GM12874 (cell line): ENCODE measurements at regions not wholly inside any gene's neighbourhood (a gene's known extent, or its start where the extent isn't known, plus 50 kb on each side); places are given as distances from the start of the nearest gene placed in this dataset.

Experiments used
- TF ChIP-seq, protein P1 (sequence below): IDR thresholded peaks from 2 replicates; pipeline ENCODE4 v1.5.1; 2011; ENCODE audit warnings: low read depth, mild to moderate bottlenecking, control low read depth, low read length, moderate library complexity; ENCODE audit not compliant: insufficient read depth

- TF ChIP-seq, protein P1, sequence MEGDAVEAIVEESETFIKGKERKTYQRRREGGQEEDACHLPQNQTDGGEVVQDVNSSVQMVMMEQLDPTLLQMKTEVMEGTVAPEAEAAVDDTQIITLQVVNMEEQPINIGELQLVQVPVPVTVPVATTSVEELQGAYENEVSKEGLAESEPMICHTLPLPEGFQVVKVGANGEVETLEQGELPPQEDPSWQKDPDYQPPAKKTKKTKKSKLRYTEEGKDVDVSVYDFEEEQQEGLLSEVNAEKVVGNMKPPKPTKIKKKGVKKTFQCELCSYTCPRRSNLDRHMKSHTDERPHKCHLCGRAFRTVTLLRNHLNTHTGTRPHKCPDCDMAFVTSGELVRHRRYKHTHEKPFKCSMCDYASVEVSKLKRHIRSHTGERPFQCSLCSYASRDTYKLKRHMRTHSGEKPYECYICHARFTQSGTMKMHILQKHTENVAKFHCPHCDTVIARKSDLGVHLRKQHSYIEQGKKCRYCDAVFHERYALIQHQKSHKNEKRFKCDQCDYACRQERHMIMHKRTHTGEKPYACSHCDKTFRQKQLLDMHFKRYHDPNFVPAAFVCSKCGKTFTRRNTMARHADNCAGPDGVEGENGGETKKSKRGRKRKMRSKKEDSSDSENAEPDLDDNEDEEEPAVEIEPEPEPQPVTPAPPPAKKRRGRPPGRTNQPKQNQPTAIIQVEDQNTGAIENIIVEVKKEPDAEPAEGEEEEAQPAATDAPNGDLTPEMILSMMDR, result no peak
Measured at GRCh38 chr2:64196963-64197362, 52.7 kb upstream of the PELI1 start.

GRCh38 chr2:64201151-64201550, 56.9 kb upstream of the PELI1 start:
- TF ChIP-seq, protein P1, result no peak

DNA sequence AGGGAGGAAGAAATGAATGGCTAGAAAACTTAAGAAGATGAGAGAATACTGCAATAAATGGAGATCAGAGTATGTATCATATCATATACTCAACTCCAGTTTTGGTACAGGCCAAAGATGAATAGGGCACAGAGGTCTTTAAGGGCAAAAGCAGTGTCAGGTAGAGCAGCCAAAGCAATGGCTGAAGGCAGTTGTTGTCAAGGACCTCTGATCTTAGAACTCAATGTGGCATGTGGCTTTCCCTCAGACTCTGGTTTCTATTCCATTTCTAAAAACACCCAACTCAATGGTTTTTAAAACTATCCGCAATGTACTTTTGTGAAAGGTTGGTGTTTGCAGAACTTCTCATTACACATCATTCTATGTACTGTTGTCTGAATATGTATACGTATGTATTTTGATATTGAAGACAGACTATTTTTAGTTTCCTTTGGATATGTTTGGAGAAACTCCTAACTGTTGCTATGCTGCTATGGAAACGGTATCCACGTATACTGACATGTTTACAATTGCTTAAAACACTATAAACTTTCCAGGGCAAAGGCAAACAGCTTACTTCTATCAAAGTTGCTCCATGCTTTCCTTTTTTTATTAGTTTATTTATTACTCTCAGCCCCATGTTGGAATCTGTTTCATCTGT, 58.1 kb upstream of the PELI1 start:
- TF ChIP-seq, protein P1, result no peak

- TF ChIP-seq, protein P1, result no peak
Measured at GRCh38 chr2:64203131-64203857, 59.1 kb upstream of the PELI1 start.

DNA sequence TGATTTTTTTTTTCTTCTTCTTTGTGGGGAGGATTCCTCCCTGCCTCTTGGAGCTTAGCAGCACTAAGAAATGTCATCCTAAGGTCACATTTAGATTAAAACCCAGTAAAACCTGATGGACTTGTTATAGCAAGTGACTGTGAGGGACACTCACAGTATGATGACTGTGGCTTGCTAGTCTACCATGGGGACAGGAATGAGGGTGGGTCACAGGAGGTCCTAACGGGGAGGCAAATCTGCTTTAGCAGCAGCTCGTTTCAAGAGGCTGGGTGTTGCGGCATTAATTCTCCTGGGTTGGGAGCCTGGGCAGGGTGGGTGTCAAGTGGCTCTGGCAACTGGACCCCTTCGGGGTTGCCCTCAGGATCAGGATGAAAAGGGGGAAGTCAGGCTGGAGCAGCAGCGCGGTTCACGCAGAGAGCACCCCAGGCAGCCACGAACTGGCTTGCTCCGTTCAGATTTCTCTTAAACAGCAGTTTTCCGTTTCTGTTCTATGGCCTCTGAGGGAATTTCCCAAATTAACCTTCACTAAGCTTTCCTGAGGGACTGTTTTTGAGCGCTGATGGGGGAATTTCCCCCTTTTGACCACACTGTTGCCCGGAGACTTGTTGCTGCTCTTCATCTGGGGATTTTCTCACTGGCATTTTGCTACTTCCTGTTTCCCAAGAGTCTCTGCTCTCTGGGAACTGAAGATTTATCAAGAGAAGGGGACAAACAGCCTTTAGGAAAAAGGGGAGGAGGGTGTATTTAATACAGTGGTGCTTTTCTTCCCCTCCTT, 59.8 kb upstream of the PELI1 start:
- TF ChIP-seq, protein P1, result no peak

GRCh38 chr2:64204703-64205102, 60.5 kb upstream of the PELI1 start:
- TF ChIP-seq, protein P1, result no peak

DNA sequence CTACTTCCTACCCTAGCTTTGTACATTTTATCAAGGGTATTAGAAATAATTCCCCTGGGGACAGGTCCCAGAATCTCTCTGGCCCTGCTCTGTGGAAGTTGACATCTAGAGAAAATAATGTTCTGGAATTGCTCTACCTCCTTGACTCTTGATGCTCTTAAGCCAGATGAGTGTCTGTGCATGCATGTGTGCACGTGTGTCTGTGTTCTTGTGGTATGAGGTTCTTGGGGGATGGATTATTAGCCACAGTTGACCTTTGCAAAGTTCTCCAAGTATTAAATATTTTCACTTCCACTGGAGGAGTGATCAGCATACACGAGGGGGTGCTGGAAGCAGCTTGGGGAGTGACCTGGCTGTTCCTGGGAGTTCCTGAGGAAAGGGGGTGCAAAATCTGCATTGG, 61.2 kb upstream of the PELI1 start:
- TF ChIP-seq, protein P1, result no peak
